Hepatocyte (in vitro differentiated cells): ENCODE measurements at regions not wholly inside any gene's neighbourhood (a gene's known extent, or its start where the extent isn't known, plus 50 kb on each side); places are given as distances from the start of the nearest gene placed in this dataset.

Experiments used
- CTCF ChIP-seq: fragments of 200-600 bp; sonication (generic); IDR thresholded peaks from 2 replicates; pipeline ENCODE4 v1.5.1; 2016; ENCODE audit warnings: antibody characterized with exemption, mild to moderate bottlenecking; ENCODE audit not compliant: poor library complexity
- EZH2 ChIP-seq: fragments of 200-600 bp; sonication (generic); IDR thresholded peaks from 2 replicates; pipeline ENCODE4 v1.6.1; 2016; ENCODE audit warnings: antibody characterized with exemption, mild to moderate bottlenecking, borderline replicate concordance

GRCh38 chr6:81857812-81858211, 105.3 kb upstream of the TENT5A start:
- TF ChIP-seq EZH2 (no peak), CTCF (no peak)
